CD4-positive, alpha-beta T cell (primary cell): ENCODE measurements at regions not wholly inside any gene's neighbourhood (a gene's known extent, or its start where the extent isn't known, plus 50 kb on each side); places are given as distances from the start of the nearest gene placed in this dataset.

Source experiments
- ATAC-seq: fragments of 200-7000 bp; cut with Tn5 transposase; one replicate; pipeline ENCODE4 v1.10.0; 2022; ENCODE audit warnings: mild to moderate bottlenecking; ENCODE audit not compliant: poor library complexity
- CTCF ChIA-PET: fragments of 350-600 bp; sonication (Branson Sonifier 250); formaldehyde crosslinking; loops from one replicate; lab custom pipeline; 2021; ENCODE audit warnings: antibody characterized with exemption, inconsistent platforms; lab: Charles Lee
- POLR2A ChIA-PET: fragments of 350-600 bp; sonication (Branson Sonifier 250); formaldehyde crosslinking; loops from one replicate; lab custom pipeline; 2021; ENCODE audit warnings: antibody characterized with exemption, inconsistent platforms; lab: Charles Lee
- DNase-seq, 14 experiments: peaks; one replicate each; pipeline ENCODE4 v3.0.0-alpha.2; 2013 to 2020; ENCODE audit warnings: mixed read lengths in 2 of 14
- H3K27ac ChIP-seq, 2 donors: one replicate each; pipeline versions ENCODE4 v1.5.1 to v1.7.0; 2013; ENCODE audit warnings: low read length in 2 of 2, low read depth in 1 of 2, mild to moderate bottlenecking in 1 of 2
- H3K27me3 ChIP-seq, 2 experiments: 1 replicate in 1 of 2; 2 replicates in 1 of 2; pipeline versions ENCODE4 v1.6.1 to v1.7.0; 2013; ENCODE audit warnings: low read length in 2 of 2, control low read depth in 1 of 2, mild to moderate bottlenecking in 1 of 2, moderate library complexity in 1 of 2; ENCODE audit not compliant: insufficient read depth in 2 of 2, control insufficient read depth in 1 of 2
- H3K36me3 ChIP-seq: one replicate; pipeline ENCODE4 v1.6.1; 2013; ENCODE audit warnings: low read length, control low read depth; ENCODE audit not compliant: insufficient read depth
- H3K4me1 ChIP-seq: one replicate; pipeline ENCODE4 v1.6.1; 2013; ENCODE audit warnings: low read length, control low read depth; ENCODE audit not compliant: insufficient read depth
- H3K4me3 ChIP-seq: one replicate; pipeline ENCODE4 v1.5.1; 2013; ENCODE audit warnings: mild to moderate bottlenecking, low read length, moderate library complexity
- H3K9me3 ChIP-seq, 2 experiments: 1 replicate in 1 of 2; 2 replicates in 1 of 2; pipeline versions ENCODE4 v1.6.1 to v1.7.0; 2013; ENCODE audit warnings: low read length in 2 of 2, mild to moderate bottlenecking in 2 of 2, control low read depth in 1 of 2, moderate library complexity in 1 of 2; ENCODE audit not compliant: control insufficient read depth in 1 of 2, insufficient read depth in 1 of 2
- H3K27ac Mint-ChIP-seq: one replicate; pipeline ENCODE4 v1.8.0; 2020; ENCODE audit warnings: mixed read lengths
- H3K27me3 Mint-ChIP-seq: one replicate; pipeline ENCODE4 v1.8.0; 2021; ENCODE audit warnings: mixed read lengths
- H3K36me3 Mint-ChIP-seq: one replicate; pipeline ENCODE4 v1.8.0; 2021; ENCODE audit warnings: low read depth, mixed read lengths
- H3K4me1 Mint-ChIP-seq: one replicate; pipeline ENCODE4 v1.8.0; 2021; ENCODE audit warnings: low read depth, mixed read lengths
- H3K4me3 Mint-ChIP-seq: one replicate; pipeline ENCODE4 v1.8.0; 2020; ENCODE audit warnings: mild to moderate bottlenecking, mixed read lengths
- H3K9me3 Mint-ChIP-seq: one replicate; pipeline ENCODE4 v1.8.0; 2020; ENCODE audit warnings: mixed read lengths
- CTCF ChIP-seq: fragments of 200-600 bp; IDR thresholded peaks from one replicate; pipeline ENCODE4 v1.8.0; 2022; ENCODE audit warnings: antibody characterized with exemption, mild to moderate bottlenecking
- intact Hi-C, 2 experiments: fragments of 100-400 bp; cut with DNase I in 1 of 2; cut with micrococcal nuclease in 1 of 2; formaldehyde crosslinking; loops; one replicate each; pipeline versions ENCODE4 v1.15.1 to v1.9.0; 2023 to 2025; cut with DNase I, micrococcal nuclease

DNA sequence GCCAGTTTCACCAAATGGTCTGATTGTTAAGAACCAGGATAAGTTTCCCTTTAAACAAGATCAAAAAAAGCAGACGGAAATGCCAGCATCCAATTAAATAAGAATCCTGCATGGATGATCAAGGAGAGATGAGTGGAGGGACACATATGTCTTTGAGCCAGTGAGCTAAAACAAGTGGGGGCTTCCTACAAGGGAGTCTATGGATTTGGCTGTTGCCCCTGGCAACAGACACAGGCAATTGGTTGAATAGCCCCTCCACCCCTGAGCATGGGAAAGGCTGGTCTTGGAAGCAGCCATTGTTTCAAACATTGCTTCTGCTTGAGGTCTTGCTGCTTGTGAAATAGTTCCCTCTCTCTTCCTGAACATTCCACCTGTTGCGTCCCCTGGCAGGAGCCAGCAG, 374.7 kb upstream of the ERCC4 start:
- CTCF ChIA-PET: no interaction called here
- no peaks in the 10 kb centered on the region for H3K27me3 Mint-ChIP-seq
- POLR2A ChIA-PET: no interaction called here
- Histone ChIP-seq H3K27me3 (no peaks in the 10 kb centered on the region), H3K9me3 (no peaks in the 10 kb centered on the region), H3K4me1 (no peaks in the 10 kb centered on the region), H3K4me3 (no peak overlapping the region), H3K27ac (no peak overlapping the region), H3K36me3 (no peaks in the 10 kb centered on the region)
- no peak for ATAC-seq
- intact Hi-C loops: no loop called here
- H3K4me3 Mint-ChIP-seq: no peak overlapping the region
- no peak for DNase-seq
- H3K9me3 Mint-ChIP-seq: peaks cover 3% of the 10 kb centered on the region
- no peaks in the 10 kb centered on the region for H3K36me3 Mint-ChIP-seq
- no peak for TF ChIP-seq CTCF
- no peaks in the 10 kb centered on the region for H3K4me1 Mint-ChIP-seq
- H3K27ac Mint-ChIP-seq: no peak overlapping the region

- H3K27me3 Mint-ChIP-seq: no peaks in the 10 kb centered on the region
- Histone ChIP-seq H3K4me3 (no peak overlapping the region), H3K36me3 (no peaks in the 10 kb centered on the region), H3K27ac (no peak overlapping the region), H3K27me3 (no peaks in the 10 kb centered on the region), H3K9me3 (no peaks in the 10 kb centered on the region), H3K4me1 (no peaks in the 10 kb centered on the region)
- H3K4me1 Mint-ChIP-seq: no peaks in the 10 kb centered on the region
- no peak overlapping the region for H3K4me3 Mint-ChIP-seq
- H3K27ac Mint-ChIP-seq: no peak overlapping the region
- CTCF ChIA-PET: no interaction called here
- H3K9me3 Mint-ChIP-seq: peaks cover 4% of the 10 kb centered on the region
- DNase-seq (no peak), ATAC-seq (no peak)
- no peak for TF ChIP-seq CTCF
- intact Hi-C loops: no loop called here
- H3K36me3 Mint-ChIP-seq: no peaks in the 10 kb centered on the region
- POLR2A ChIA-PET: no interaction called here
Observed at GRCh38 chr16:13550254-13550653, 369.7 kb upstream of the ERCC4 start.

- Mint-ChIP-seq H3K9me3 (peaks cover 4% of the 10 kb centered on the region), H3K27ac (no peak overlapping the region), H3K4me1 (no peaks in the 10 kb centered on the region), H3K4me3 (no peak overlapping the region), H3K27me3 (no peaks in the 10 kb centered on the region), H3K36me3 (no peaks in the 10 kb centered on the region)
- Histone ChIP-seq H3K36me3 (no peaks in the 10 kb centered on the region), H3K4me3 (no peak overlapping the region), H3K9me3 (no peaks in the 10 kb centered on the region), H3K27ac (no peak overlapping the region), H3K4me1 (no peaks in the 10 kb centered on the region), H3K27me3 (no peaks in the 10 kb centered on the region)
- no peak for ATAC-seq
- TF ChIP-seq CTCF: no peak
- ChIA-PET CTCF (no interaction called here), POLR2A (interaction anchor here (0.5 kb wide), 1 partner anchor 20 kb away, joined by 4 read pairs; no protein-coding TSS in a partner anchor)
- intact Hi-C loops: no loop called here
- no peak for DNase-seq
Observed at GRCh38 chr16:13552062-13552959, 367.6 kb upstream of the ERCC4 start.
